ENCODE measurements at regions not wholly inside any gene's neighbourhood (a gene's known extent, or its start where the extent isn't known, plus 50 kb on each side); places are given as distances from the start of the nearest gene placed in this dataset.
"Not testable (repeated sequence)": the region's sequence is repeated elsewhere in the genome, so short reads cannot be mapped to it uniquely, and the experiment has no call there.

DNA sequence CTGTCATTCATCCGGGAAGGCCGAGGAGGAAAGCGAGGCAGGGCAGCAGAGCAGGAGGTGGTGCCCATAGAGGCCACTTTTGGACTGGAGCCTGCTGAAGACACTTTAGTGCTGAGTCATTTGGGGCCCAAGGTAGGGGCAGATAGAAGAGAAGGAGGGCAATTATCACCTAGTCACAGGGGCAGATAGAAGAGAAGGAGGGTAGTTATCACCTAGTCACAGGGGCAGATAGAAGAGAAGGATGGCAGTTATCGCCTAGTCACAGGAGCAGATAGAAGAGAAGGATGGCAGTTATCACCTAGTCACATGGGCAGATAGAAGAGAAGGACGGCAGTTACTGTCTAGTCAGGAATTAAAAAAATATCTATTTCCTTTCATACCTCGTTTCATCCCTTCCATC lies 1372.6 kb downstream of the FOXD4L5 start:
- not testable (repeated sequence) for DNase-seq

DNA sequence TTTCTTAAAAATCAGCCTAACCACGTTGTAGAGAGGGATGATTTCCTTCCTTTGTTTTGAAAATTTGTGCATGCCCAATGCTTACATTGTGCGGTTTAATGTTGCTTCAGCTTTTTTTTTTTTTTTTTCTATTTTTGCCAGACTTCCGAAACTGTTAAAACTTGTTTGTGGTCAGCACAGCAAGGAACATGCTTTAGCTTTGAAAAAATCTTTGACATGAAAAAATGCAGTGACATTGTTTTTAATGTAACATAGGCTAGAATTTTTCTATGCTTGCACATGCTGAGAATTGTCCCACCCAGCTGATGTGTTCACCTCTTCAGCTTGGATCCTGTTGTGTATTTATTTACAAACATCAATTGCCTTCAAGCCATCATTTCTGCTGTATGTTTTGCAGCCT lies 1375.9 kb downstream of the FOXD4L5 start:
- DNase-seq: not testable (repeated sequence)

DNA sequence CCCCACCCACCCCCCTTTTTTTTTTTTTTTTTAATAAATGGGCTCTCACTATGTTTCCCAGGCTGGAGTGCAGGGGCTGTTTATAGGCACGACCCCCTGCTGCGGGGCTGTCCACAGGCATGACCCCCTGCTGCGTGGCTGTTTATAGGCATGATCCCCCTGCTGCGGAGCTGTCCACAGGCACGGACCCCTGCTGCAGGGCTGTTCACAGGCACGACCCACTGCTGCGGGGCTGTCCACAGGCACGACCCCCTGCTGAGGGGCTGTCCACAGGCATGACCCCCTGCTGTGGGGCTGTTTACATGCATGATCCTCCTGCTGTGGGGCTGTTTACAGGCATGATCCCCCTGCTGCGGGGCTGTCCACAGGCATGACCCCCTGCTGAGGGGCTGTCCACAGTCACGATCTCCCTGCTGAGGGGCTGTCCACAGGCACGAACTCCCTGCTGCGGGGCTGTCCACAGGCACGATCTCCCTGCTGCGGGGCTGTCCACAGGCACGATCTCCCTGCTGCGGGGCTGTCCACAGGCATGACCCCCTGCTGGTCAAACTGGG lies 1385.3 kb downstream of the FOXD4L5 start:
- DNase-seq: not testable (repeated sequence)

DNA sequence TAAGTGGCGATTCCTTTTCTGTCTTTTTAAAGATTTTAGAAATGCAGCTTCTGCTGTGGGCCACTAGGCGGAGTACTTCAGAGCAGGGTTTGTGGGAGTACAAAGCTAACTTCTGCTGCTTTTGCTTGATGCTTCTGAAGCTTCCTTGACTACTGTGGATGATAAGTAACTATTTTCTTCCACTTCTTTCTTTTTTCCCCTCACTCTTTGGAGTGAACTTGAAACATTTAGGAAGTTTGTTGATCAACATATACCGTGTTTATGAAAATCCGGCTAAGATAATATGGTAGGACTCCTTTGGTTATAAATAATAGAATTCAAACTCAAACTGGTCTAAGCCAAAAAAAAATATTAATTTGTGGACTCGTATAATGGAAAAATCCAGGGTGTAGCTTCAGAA lies 1403.6 kb downstream of the FOXD4L5 start:
- not testable (repeated sequence) for DNase-seq

DNA sequence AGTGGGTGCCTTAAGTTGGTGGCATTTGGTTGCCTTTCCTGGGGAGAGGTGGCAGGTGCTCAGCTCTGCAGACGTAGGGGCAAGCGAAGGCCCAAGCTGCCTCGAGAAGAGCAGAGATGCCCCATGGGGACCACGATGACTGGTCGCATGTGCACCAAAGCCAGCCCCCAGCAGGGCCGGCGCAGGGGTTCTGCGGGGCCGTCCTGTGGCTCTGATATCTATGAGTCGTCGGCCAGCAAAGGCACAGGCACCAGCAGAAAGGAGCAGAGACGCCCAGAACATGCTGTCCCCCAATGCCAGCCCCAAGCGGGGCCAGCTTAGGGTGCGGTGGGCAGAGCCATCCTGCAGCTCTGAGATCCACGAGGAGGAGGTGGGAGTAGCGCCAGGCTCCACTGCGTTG lies 1408.6 kb downstream of the FOXD4L5 start:
- not testable (repeated sequence) for DNase-seq

DNA sequence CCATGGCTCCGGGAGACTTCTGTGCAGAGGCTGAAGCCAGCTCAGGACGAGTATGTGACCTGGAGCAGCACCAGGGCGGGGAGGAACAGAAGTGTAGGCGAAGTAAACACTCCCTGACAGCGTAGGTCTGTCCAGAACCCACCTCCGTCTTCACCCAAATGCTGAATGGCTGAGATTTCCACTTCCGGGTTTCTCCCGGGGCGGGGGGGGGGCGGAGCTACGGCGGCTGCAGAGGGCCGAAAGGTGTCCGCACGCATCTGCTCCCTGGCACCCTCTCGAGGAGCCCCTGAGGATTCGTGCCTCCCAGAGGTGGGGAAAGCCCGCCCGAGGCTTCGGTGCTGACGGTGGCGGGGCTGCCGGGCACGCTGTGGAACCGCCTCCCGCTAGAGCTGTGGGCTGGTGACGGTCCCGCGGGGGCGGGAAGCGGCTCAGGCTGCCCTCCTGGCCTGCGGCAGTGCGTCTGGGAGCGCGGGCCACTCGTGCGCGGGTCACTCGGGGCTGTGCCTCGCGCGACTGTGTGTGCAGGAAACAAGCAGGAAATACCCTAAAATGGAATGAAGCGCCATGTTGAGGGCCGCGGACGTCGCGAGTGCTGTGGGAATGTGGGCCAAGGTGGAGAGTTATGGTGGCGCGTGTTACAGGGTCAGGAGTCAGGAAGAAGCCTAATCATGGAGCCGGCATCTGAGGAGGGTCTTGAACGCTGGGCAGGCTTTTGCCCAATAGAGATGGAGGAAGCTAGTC lies 1425.4 kb downstream of the FOXD4L5 start:
- peak; percentile 28 for DNase-seq

DNA sequence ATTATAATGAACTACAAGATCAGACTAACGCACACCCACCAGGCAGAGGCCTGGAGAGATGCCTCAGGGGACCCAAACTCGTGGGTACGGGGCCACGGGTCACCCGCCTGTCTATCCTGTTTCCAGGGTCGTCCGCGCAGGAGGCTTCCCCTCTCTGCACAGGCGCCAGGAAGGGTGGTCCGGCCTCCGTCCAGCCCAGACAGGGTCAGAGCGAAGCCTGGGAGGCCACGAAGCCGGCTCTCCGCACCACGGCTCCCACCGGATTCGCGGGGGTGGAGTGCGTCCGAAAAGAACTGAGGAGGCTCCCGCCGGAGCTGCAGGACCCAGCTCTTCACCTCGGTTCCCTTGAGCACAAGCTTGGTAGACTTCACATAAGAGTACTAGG lies 1425.9 kb downstream of the FOXD4L5 start:
- DNase-seq: not testable (repeated sequence)

DNA sequence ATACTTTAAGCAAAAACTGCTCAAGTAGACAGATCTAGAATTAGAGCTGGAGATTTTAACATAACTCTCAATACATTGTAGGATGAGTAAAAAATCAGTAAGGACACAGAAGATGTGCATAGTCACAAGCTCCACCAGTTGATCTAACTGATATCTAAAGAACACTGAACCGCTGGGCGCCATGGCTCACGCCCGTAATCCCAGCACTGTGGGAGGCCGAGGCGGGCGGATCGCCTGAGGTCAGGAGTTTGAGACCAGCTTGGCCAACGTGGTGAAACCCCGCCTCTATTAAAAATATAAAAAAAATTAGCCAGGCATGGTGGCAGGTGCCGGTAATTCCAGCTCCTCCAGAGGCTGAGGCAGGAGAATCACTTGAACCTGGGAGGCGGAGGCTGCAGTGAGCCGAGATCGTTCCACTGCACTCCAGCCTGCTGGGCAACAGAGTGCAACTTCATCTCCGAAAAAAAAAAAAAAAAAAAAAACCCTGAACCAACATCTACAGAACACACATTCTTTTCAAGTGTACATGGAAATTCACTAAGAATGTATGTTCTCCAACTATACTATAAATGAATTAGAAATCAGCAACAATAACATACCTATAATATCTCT lies 1431.8 kb downstream of the FOXD4L5 start:
- not testable (repeated sequence) for DNase-seq

DNA sequence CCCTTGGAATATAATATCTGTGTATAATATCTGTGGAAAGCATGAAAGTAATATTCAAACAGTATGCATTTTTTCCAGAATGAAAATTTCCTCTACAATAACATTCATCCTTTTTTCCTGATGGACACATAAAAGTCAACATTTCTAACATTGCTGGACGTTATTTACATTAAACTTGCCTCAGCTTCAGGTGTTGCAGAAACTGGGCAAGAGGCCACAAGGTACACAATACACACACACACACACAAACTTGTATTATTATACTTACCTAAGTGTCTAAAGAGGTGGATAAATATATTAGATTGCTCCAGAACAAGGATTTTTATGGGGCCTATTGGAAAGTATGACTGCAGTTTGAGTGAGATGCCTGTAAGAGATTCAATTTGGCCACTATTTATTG lies 1460.2 kb downstream of the FOXD4L5 start:
- not testable (repeated sequence) for DNase-seq

DNA sequence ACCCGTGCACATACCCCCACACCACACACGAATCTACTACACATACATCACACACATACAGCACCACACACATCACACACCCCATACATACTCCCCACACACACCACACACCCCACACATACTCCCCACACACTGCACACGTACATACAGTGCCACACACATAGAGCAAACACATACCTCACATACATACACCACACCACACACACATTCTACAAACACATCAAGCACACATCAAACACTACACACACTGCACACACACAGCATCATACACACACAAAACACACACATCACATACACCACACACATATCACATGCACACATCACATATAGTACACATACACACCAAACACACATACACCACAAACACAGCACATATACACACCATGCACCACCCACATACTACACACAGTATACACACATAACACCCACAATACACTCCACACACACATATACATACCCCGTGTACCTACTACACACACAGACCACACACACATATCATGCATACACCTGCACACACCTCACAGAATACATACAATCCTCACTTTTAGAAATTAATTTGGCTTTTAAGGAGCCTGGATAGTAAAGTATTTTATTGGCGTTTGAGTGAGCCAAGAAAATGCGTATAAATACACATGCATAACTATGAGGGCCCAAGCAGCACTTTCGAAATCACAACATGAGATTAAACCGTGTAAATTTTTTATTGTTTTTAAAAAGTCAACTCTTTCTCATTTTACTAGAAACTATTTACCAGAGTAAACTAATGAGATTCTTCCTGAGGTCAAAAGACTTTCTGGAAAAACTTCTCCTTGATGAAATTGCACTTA lies 1461.4 kb downstream of the FOXD4L5 start:
- not testable (repeated sequence) for DNase-seq

DNA sequence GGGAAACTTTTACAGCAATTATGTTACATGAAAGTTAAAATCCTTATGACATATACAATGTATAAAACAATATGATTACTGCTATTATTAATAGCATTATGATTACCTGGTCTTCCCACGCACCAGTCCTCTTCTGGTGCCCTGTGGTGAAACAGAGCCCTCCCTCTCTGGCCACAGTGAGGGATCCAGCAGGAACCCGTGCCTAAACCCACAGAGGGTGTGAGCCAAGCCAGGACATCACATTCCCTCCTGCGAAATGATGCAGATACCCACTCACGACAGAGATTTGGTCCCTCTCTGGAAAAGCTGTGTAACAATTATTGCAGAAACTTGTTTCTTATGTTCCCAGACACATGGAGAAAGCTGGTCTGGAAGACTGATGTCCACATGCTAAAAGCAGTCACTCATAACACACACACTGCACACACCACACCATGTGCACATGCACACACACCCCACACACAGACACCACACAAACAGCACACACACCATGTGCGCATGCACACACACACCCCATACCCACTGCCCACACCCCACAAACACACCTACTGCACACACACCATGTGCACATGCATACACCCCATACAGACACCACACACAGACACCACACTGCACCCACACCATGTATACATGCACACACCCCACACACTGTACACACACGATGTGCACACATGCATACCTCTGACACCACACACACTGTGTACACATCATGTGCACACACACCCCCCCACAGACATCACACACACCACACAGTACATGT lies 1462.2 kb downstream of the FOXD4L5 start:
- DNase-seq: not testable (repeated sequence)

DNA sequence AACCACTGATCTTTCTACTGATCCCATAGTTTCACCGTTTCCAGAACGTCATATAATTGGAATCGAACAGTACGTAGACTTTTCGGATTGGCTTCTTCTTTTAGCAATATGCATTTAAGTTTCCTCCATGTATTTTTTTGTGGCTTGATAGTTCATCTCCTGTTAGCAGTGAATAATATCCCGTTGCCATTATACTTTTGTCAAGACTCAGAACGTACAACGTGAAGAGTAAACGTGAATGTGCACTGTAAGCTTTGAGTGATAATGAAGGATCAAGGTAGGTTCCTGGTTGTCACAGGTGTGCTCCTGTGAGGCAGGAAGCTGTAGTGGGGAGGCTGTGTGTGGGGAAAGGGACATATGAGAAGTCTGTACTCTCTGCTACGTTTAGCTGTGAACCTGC lies 1463.7 kb downstream of the FOXD4L5 start:
- DNase-seq: not testable (repeated sequence)

DNA sequence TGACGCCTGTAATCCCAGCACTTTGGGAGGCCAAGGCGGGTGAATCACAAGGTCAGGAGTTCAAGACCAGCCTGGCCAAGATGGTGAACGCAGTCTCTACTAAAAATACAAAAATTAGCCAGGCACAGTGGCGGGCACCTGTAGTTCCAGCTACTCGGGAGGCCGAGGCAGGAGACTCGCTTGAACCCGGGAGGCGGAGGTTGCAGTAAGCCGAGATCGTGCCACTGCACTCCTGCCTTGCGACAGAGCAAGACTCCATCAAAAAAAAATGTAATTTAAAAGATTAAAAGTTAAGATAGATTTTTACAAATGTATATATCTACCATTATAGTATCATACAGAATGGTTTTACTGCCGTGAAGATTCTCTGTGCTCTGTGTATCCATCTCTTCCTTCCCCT lies 1464.1 kb downstream of the FOXD4L5 start:
- DNase-seq: not testable (repeated sequence)

DNA sequence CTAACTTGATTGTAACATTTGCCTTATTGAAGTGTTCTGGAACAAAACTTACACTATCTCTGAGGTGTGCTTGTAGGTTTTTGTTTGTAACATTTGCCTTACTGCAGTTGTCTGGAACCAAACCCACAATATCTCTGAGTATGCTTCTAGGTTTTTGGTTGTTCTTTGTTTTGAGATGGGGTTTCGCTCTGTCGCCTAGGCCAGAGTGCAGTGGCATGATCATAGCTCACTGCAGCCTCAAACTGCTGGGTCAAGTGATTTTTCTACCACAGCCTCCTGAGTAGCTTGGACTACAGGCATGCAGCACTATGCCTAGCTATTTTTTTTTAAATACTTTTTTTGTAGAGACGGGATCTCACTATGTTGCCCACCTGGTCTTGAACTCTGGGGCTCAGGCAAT lies 1464.6 kb downstream of the FOXD4L5 start:
- DNase-seq: not testable (repeated sequence)

DNA sequence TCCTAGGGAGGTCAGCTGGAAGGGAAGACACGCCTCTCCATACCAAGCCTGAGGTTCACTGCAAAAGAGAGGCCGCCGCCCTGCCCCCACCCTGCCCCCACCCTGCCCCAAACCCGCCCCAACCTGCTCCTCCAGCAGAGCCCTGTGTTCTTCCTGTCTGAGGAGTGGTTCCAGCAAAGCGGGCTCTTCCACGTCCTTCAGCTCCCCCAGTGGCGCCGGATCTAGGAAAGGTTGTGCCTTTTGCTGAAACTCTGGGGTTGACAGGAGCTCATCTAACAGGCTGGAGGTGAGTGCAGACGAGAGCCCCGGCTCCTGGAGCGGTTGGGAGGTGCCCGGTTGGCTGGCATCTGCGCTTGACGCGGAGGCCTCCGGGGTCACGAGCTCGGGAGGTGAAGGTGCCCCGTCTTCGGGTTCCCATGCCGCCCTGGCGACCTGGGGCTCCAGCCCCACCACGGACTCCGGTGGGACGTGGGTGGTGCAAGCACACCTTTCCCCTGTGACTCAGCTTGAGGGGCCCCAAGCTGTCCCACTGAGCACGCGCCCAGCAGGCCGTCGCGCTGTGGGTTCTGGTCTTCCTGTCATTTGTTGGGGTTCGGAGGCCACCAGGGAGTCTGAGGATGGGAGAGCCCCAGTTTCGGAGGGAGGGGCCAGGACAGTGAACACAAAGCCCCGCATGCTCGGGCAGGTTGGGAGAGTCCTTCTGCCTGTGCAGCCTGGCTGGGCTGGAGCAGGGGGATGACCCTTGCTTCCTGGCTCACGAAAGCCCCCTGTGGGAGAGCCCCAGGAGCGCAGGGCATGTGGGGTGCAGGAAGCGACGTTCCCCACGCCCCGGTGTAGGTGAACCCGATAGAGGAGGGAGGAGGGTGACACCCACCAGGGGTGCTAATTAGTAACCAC lies 1467.1 kb downstream of the FOXD4L5 start:
- DNase-seq: peak; percentile 66

DNA sequence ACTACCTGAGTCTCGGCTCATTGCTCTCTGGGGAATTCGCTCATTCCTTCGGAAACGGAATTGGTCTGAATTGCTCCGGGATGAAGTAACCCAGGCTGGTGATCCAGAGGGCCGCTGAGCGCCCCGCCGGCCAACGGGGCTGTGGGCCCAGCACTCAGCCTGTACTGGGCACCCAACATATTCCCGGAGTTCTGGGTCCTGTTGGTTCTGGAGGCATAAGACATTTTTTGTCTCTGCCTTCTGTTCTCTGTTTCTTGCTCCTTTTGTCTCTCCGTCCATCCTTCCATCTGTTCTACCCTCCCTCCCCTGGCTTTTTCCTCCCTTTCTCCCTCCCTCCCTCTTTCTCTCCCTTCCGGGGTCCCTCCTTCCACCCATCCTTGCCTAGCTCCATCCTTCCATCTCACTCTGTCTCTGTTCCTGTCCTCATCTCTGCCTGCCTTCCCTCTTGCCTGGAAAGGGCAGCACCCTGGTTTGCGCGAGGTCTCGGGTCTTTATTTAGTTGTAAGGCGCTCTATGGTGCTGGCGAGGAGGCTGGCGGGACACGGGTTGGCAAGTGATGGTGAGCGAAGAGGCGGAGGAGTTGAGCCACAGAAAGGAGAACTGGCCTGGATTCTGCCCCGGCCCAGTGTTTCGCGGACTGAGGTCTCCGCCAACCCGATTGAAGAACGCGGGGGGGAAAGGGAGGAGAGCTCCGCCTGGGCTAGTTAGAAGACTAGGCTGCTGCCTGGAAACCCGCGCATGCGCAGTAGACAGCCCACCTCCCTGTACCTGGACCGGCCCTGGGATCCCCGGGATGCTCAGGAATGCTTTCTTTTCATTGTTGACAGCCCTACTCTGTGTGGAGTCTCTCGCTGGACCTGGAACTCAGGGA lies 1468.0 kb downstream of the FOXD4L5 start:
- peak; percentile 74 for DNase-seq

DNA sequence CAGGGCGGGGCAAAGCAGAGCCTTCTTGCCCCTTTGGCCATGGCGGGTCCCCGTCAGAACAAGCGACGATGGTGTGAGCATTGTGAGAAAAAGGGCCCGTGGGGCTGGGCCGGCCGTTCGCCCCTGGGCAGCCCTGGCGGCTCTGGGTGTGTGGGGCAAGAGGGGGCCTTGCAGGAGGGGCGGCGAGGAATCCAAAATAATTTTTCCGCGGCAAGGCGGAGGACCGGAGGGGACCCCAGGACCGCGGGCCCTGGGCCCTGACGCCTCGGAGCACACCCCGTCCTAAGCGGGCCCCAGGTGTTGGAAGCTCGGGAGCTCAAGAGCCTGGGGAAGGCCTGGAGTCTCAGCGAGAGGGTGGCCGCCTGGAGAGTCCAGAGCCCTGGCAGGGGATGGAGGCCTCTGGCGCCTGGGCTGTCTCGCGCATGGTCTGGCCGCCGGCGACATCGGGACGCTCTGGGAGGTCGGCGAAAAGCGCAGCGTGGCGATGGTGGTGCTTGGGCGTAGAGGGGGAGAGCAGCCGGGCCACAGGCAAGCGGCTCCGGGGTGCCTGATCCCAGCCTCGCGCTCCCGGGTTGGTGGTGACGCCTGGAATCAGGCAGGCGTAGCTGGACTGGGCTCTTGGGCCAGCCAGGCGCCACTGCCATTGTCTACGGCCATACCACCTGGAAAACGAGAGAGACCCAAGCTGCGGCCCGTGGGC lies 1469.9 kb downstream of the FOXD4L5 start:
- not testable (repeated sequence) for DNase-seq

DNA sequence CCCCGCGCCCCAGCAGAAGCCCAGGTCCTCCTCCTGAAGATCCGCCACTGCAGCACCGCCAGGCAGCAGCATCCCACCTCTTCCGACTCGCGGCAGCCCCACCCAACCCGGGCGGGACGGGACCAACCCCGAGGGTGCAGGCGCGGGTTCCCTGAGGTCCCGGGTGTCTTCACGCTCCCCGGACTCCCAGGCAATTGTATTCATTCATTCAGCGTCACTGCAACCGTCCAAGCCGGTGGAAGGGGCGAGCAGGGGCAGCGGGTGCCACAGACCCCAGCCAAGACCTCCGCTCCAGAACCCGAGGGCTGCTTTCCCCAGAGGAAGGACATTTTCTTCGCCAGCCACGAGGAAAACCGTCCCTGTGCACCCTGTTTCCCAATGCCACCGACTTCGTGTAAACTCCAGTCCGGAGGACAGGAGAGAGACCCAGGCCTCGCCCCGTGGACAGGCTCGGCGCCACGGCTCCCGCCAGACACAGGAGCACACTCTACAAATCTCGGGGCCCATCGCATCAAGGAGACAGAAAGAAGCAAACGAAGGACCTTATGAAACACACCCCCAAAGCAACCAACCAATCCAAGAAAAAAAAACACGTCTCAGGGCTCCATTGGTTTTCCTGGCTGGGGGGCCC lies 1471.5 kb downstream of the FOXD4L5 start:
- not testable (repeated sequence) for DNase-seq

DNA sequence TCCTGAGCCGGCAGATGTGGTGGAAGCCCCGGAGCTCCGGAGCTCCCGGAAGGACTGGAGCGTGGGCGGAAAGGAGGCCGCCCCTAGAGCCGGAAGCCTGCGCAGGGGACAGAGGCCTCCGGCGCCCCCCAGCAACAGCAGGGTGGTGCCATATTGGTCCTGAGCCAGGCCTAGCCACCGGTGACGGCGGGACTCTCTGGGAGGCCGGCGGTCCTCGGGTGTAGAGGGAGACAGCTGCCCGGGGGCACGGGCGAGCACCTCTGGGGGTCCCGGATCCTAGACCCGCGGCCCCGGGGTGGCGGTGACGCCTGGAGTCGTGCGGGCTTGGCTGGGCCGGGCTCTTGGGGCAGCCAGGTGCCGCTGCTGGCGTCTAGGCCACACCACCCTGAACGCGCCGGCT lies 1472.2 kb downstream of the FOXD4L5 start:
- not testable (repeated sequence) for DNase-seq

All from activated CD8-positive, alpha-beta memory T cell treated with anti-CD3 and anti-CD28 coated beads, Interleukin-2, amount 50 U/mL, for 4 hours (primary cell).